ENCODE measurements at regions not wholly inside any gene's neighbourhood (a gene's known extent, or its start where the extent isn't known, plus 50 kb on each side); places are given as distances from the start of the nearest gene placed in this dataset.

DNA sequence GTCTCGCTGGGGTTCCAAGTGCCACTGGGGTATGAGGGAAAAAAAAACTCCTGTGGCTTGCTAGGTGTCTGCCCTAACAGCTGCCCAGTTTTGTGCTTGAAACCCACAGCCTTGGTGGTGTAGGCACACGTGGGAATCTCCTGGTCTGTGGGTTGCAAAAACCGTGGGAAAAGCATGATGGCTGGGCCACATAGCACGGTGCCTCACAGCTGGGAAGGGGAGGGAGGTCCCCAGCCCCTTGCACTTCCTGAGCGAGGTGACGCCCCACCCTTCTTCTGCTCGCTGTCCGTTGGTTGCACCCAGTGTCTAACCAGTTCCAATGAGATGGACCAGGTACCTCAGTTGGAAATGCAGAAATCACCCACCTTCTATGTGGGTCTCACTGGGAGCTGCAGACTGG lies 144.3 kb downstream of the KBTBD8 start:
- TF ChIP-seq, protein P1, sequence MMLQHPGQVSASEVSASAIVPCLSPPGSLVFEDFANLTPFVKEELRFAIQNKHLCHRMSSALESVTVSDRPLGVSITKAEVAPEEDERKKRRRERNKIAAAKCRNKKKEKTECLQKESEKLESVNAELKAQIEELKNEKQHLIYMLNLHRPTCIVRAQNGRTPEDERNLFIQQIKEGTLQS (IDR thresholded peaks at IDR 0.05) = no peak
- TF ChIP-seq HNF4A (conservative IDR thresholded peaks at IDR 0.05) (no peak), CTCF (IDR thresholded peaks at IDR 0.05; ENCODE audit: low read depth, low read length, missing input control) (no peak), EGR1 (IDR thresholded peaks at IDR 0.05; ENCODE audit: low read depth in 2 of 2) (no peak), YY1 (IDR thresholded peaks at IDR 0.05) (no peak), RAD21 (IDR thresholded peaks at IDR 0.05) (no peak)
- TF ChIP-seq, protein P2, sequence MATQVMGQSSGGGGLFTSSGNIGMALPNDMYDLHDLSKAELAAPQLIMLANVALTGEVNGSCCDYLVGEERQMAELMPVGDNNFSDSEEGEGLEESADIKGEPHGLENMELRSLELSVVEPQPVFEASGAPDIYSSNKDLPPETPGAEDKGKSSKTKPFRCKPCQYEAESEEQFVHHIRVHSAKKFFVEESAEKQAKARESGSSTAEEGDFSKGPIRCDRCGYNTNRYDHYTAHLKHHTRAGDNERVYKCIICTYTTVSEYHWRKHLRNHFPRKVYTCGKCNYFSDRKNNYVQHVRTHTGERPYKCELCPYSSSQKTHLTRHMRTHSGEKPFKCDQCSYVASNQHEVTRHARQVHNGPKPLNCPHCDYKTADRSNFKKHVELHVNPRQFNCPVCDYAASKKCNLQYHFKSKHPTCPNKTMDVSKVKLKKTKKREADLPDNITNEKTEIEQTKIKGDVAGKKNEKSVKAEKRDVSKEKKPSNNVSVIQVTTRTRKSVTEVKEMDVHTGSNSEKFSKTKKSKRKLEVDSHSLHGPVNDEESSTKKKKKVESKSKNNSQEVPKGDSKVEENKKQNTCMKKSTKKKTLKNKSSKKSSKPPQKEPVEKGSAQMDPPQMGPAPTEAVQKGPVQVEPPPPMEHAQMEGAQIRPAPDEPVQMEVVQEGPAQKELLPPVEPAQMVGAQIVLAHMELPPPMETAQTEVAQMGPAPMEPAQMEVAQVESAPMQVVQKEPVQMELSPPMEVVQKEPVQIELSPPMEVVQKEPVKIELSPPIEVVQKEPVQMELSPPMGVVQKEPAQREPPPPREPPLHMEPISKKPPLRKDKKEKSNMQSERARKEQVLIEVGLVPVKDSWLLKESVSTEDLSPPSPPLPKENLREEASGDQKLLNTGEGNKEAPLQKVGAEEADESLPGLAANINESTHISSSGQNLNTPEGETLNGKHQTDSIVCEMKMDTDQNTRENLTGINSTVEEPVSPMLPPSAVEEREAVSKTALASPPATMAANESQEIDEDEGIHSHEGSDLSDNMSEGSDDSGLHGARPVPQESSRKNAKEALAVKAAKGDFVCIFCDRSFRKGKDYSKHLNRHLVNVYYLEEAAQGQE (IDR thresholded peaks at IDR 0.05) = no peak
- TF ChIP-seq, protein P3, sequence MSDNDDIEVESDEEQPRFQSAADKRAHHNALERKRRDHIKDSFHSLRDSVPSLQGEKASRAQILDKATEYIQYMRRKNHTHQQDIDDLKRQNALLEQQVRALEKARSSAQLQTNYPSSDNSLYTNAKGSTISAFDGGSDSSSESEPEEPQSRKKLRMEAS (IDR thresholded peaks at IDR 0.05) = no peak
